K562 (cell line): ENCODE measurements at regions not wholly inside any gene's neighbourhood (a gene's known extent, or its start where the extent isn't known, plus 50 kb on each side); places are given as distances from the start of the nearest gene placed in this dataset.

Experiments used
- FOXJ3 ChIP-seq: sonication (generic); formaldehyde crosslinking; IDR thresholded peaks from 2 replicates; pipeline ENCODE4 v1.4.0; 2020; ENCODE audit warnings: mild to moderate bottlenecking, missing genetic modification reagents
- POLR2A ChIP-seq: fragments of 450-650 bp; conservative IDR thresholded peaks from 2 replicates; pipeline ENCODE4 v1.6.1; 2016
- SETDB1 ChIP-seq: IDR thresholded peaks from one replicate; pipeline ENCODE4 v1.6.1; 2012; ENCODE audit warnings: low read length, control low read depth, inconsistent platforms
- SP1 ChIP-seq: sonication (generic); formaldehyde crosslinking; IDR thresholded peaks from 2 replicates; pipeline ENCODE4 v1.8.1; 2022; ENCODE audit warnings: mild to moderate bottlenecking, missing genetic modification reagents
- SREBF2 ChIP-seq: sonication (generic); formaldehyde crosslinking; IDR thresholded peaks from 2 replicates; pipeline ENCODE4 v1.4.0; 2020; ENCODE audit warnings: mild to moderate bottlenecking, missing genetic modification reagents
- TCF7 ChIP-seq: sonication (generic); IDR thresholded peaks from 2 replicates; pipeline ENCODE4 v1.6.1; 2016; ENCODE audit warnings: antibody characterized with exemption, borderline replicate concordance
- TFAM ChIP-seq: fragments of 250-450 bp; sonication (Bioruptor Pico); conservative IDR thresholded peaks from 2 replicates; pipeline ENCODE4 v1.5.0; 2021; ENCODE audit warnings: mild to moderate bottlenecking, moderate library complexity
- YBX1 ChIP-seq: fragments of 450-650 bp; IDR thresholded peaks from 2 replicates; pipeline ENCODE4 v1.7.1; 2016; ENCODE audit warnings: mild to moderate bottlenecking
- ZBTB1 ChIP-seq: sonication (generic); formaldehyde crosslinking; IDR thresholded peaks from 2 replicates; pipeline ENCODE4 v1.8.1; 2023; ENCODE audit warnings: missing genetic modification reagents, low read depth, mild to moderate bottlenecking, borderline replicate concordance
- ZNF311 ChIP-seq: fragments of 250-450 bp; sonication (Bioruptor Pico); IDR thresholded peaks from 2 replicates; pipeline ENCODE4 v1.4.0; 2020; ENCODE audit warnings: mild to moderate bottlenecking, moderate library complexity
- ZZZ3 ChIP-seq: fragments of 450-650 bp; IDR thresholded peaks from 2 replicates; pipeline ENCODE4 v1.6.1; 2016; ENCODE audit warnings: antibody characterized with exemption, mild to moderate bottlenecking, moderate library complexity
- TF ChIP-seq, protein P1 (sequence below), 3 experiments: IDR thresholded peaks in 2 of 3; conservative IDR thresholded peaks in 1 of 3; 2 replicates each; pipeline ENCODE4 v1.5.1; 2011 to 2012; ENCODE audit warnings: low read length in 3 of 3, mild to moderate bottlenecking in 3 of 3, control low read depth in 2 of 3, improper control_type of control experiment in 1 of 3, inconsistent platforms in 1 of 3, low read depth in 1 of 3, mixed read lengths in 1 of 3, moderate library complexity in 1 of 3; ENCODE audit not compliant: insufficient read depth in 2 of 3
- TF ChIP-seq, protein P2 (sequence below), 2 experiments: IDR thresholded peaks in 1 of 2; conservative IDR thresholded peaks in 1 of 2; 2 replicates each; pipeline ENCODE4 v1.6.1; 2016; ENCODE audit warnings: low read depth in 2 of 2, mild to moderate bottlenecking in 1 of 2, missing compliant biosample characterization in 1 of 2, missing genetic modification characterization in 1 of 2, moderate library complexity in 1 of 2
- TF ChIP-seq, protein P3 (sequence below): fragments of 150-350 bp; conservative IDR thresholded peaks from 2 replicates; pipeline ENCODE4 v1.6.1; 2014; ENCODE audit warnings: low read length

DNA sequence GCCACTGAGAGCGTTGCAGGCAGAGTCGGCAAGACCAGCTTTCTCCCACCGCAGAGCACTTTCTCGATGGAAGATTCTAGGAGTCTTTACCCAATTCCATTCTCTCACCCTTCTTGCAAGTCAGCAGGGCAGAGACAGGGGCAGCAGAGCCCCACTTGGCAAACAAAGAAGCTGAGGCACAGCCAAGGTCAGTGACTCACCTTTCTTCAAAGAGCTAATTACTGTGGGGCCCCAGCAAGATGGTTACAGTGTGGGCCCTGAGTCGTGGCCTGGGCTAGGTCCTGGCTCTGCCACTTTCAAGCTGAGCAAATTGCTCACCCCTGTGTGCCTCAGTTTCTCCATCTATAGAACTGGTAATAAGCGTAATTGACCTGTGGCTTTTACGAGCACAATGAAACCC is 277.0 kb downstream of the PREX1 start:
- TF ChIP-seq SETDB1 (no peak), POLR2A (no peak), YBX1 (no peak), TCF7 (no peak), FOXJ3 (CRISPR knock-in tag) (no peak), TFAM (no peak), ZZZ3 (no peak), ZNF311 (CRISPR knock-in tag) (no peak), SREBF2 (CRISPR knock-in tag) (no peak), ZBTB1 (no peak), SP1 (CRISPR knock-in tag) (no peak)
- TF ChIP-seq, protein P1, sequence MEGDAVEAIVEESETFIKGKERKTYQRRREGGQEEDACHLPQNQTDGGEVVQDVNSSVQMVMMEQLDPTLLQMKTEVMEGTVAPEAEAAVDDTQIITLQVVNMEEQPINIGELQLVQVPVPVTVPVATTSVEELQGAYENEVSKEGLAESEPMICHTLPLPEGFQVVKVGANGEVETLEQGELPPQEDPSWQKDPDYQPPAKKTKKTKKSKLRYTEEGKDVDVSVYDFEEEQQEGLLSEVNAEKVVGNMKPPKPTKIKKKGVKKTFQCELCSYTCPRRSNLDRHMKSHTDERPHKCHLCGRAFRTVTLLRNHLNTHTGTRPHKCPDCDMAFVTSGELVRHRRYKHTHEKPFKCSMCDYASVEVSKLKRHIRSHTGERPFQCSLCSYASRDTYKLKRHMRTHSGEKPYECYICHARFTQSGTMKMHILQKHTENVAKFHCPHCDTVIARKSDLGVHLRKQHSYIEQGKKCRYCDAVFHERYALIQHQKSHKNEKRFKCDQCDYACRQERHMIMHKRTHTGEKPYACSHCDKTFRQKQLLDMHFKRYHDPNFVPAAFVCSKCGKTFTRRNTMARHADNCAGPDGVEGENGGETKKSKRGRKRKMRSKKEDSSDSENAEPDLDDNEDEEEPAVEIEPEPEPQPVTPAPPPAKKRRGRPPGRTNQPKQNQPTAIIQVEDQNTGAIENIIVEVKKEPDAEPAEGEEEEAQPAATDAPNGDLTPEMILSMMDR (IDR thresholded peaks at IDR 0.05 in 2 of 3, conservative IDR thresholded peaks at IDR 0.05 in 1 of 3; ENCODE audit: insufficient read depth in 2 of 3, low read depth in 1 of 3, low read length in 3 of 3): no peak
- TF ChIP-seq, protein P2, sequence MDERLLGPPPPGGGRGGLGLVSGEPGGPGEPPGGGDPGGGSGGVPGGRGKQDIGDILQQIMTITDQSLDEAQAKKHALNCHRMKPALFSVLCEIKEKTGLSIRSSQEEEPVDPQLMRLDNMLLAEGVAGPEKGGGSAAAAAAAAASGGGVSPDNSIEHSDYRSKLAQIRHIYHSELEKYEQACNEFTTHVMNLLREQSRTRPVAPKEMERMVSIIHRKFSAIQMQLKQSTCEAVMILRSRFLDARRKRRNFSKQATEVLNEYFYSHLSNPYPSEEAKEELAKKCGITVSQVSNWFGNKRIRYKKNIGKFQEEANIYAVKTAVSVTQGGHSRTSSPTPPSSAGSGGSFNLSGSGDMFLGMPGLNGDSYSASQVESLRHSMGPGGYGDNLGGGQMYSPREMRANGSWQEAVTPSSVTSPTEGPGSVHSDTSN (CRISPR knock-in tag; IDR thresholded peaks at IDR 0.05; ENCODE audit: low read depth): no peak
- TF ChIP-seq, protein P2 (tag; conservative IDR thresholded peaks at IDR 0.05; ENCODE audit: low read depth): no peak
- TF ChIP-seq, protein P3, sequence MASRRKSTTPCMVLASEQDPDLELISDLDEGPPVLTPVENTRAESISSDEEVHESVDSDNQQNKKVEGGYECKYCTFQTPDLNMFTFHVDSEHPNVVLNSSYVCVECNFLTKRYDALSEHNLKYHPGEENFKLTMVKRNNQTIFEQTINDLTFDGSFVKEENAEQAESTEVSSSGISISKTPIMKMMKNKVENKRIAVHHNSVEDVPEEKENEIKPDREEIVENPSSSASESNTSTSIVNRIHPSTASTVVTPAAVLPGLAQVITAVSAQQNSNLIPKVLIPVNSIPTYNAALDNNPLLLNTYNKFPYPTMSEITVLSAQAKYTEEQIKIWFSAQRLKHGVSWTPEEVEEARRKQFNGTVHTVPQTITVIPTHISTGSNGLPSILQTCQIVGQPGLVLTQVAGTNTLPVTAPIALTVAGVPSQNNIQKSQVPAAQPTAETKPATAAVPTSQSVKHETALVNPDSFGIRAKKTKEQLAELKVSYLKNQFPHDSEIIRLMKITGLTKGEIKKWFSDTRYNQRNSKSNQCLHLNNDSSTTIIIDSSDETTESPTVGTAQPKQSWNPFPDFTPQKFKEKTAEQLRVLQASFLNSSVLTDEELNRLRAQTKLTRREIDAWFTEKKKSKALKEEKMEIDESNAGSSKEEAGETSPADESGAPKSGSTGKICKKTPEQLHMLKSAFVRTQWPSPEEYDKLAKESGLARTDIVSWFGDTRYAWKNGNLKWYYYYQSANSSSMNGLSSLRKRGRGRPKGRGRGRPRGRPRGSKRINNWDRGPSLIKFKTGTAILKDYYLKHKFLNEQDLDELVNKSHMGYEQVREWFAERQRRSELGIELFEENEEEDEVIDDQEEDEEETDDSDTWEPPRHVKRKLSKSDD: no peak
